HepG2 (cell line): ENCODE measurements at regions not wholly inside any gene's neighbourhood (a gene's known extent, or its start where the extent isn't known, plus 50 kb on each side); places are given as distances from the start of the nearest gene placed in this dataset. TPM values are rescaled to one million over a fixed set of nuclear protein-coding genes. Genes with fewer than 3 reads are reported as not detected.
A peak's percentile ranks its signal among the peaks of the same experiment; 100 is the strongest.

Experiments
- ATAC-seq: fragments of 200-7000 bp; cut with Tn5 transposase; 3 replicates; pipeline ENCODE4 v1.9.1; 2020; ENCODE audit warnings: mild to moderate bottlenecking, moderate library complexity
- BruUV-seq: library from RNA; stranded (reverse); fragments of 400-500 nt; replicated peaks from 2 replicates; lab custom pipeline; 2021; lab: Mats Ljungman, UMichigan
- CTCF ChIA-PET: fragments of 300-600 bp; formaldehyde crosslinking; extraction: SDS; loops from one replicate; lab custom pipeline; 2021; ENCODE audit warnings: low total read pairs, inconsistent platforms, low intra/inter-chr PET ratio; lab: Yijun Ruan, JAX
- POLR2A ChIA-PET: fragments of 350-600 bp; sonication (Branson Sonifier 250); formaldehyde crosslinking; loops from one replicate; lab custom pipeline; 2020; ENCODE audit warnings: antibody characterized with exemption, inconsistent platforms; lab: Yijun Ruan, JAX
- DNase-seq: peaks from one replicate; pipeline ENCODE4 v3.0.0-alpha.2; 2015; ENCODE audit warnings: low spot score
- FAIRE-seq: peaks from 3 replicates; lab custom pipeline; 2011; peaks lifted over from hg19 to GRCh38; lab: Jason Lieb, UNC
- H2AFZ ChIP-seq: one replicate; pipeline ENCODE4 v1.6.1; 2011; ENCODE audit warnings: low read length, inconsistent platforms
- H3K27ac ChIP-seq: fragments of 300-600 bp; 3 replicates; pipeline ENCODE4 v1.8.0; 2011; ENCODE audit warnings: mixed run types, mild to moderate bottlenecking, mixed read lengths, low read length, inconsistent platforms; ENCODE audit not compliant: insufficient read depth; ENCODE audit errors: extremely low read length
- H3K27me3 ChIP-seq, 2 experiments: fragments of 200-600 bp in 1 of 2; 2 replicates in 1 of 2; 3 replicates in 1 of 2; pipeline versions ENCODE4 v1.6.0 to v1.8.0; 2011; ENCODE audit warnings: low read length in 2 of 2, mild to moderate bottlenecking in 2 of 2, moderate library complexity in 2 of 2, inconsistent platforms in 1 of 2; ENCODE audit not compliant: insufficient read depth in 2 of 2, control insufficient read depth in 1 of 2
- H3K36me3 ChIP-seq, 2 experiments: fragments of 200-600 bp in 1 of 2; replicated peaks in 1 of 2; 2 replicates in 1 of 2; 3 replicates in 1 of 2; pipeline versions ENCODE4 v1.5.1 to v1.8.0; 2011; ENCODE audit warnings: low read length in 2 of 2, inconsistent platforms in 1 of 2; ENCODE audit not compliant: insufficient read depth in 2 of 2, control insufficient read depth in 1 of 2
- H3K4me1 ChIP-seq: 2 replicates; pipeline ENCODE4 v1.5.1; 2012; ENCODE audit warnings: low read length, inconsistent platforms; ENCODE audit not compliant: insufficient read depth
- H3K4me2 ChIP-seq: 2 replicates; pipeline ENCODE4 v1.6.0; 2011; ENCODE audit warnings: low read depth, low read length, inconsistent platforms
- H3K4me3 ChIP-seq, 3 experiments: fragments of 200-600 bp in 1 of 3; sonication (generic), shearing (Covaris generic) in 1 of 3; replicated peaks in 1 of 3; 2 replicates each; pipeline ENCODE4 v1.5.1; 2011 to 2016; ENCODE audit warnings: low read length in 3 of 3, inconsistent platforms in 2 of 3, low read depth in 2 of 3, mild to moderate bottlenecking in 2 of 3, control low read depth in 1 of 3, mixed read lengths in 1 of 3; ENCODE audit not compliant: insufficient read depth in 1 of 3
- H3K79me2 ChIP-seq: one replicate; pipeline ENCODE4 v1.6.1; 2011; ENCODE audit warnings: low read length, inconsistent platforms; ENCODE audit not compliant: insufficient read depth
- H3K9ac ChIP-seq: 2 replicates; pipeline ENCODE4 v1.6.0; 2011; ENCODE audit warnings: mild to moderate bottlenecking, low read depth, low read length, inconsistent platforms; ENCODE audit not compliant: insufficient read depth
- H3K9me3 ChIP-seq: 2 replicates; pipeline ENCODE4 v1.5.1; 2012; ENCODE audit warnings: mild to moderate bottlenecking, low read length
- H4K20me1 ChIP-seq: 2 replicates; pipeline ENCODE4 v1.6.0; 2011; ENCODE audit warnings: inconsistent platforms, mild to moderate bottlenecking, low read length, moderate library complexity; ENCODE audit not compliant: insufficient read depth
- ARNTL ChIP-seq: sonication (generic); formaldehyde crosslinking; IDR thresholded peaks from 2 replicates; pipeline ENCODE4 v1.4.0; 2020; ENCODE audit warnings: mild to moderate bottlenecking, missing genetic modification reagents
- HNRNPK ChIP-seq: fragments of 200-400 bp; formaldehyde crosslinking; IDR thresholded peaks from 2 replicates; pipeline ENCODE4 v1.6.1; 2018; ENCODE audit warnings: low read length, low read depth, moderate library complexity, mild to moderate bottlenecking; ENCODE audit not compliant: poor library complexity, severe bottlenecking
- JARID2 ChIP-seq: sonication (generic); formaldehyde crosslinking; IDR thresholded peaks from 2 replicates; pipeline ENCODE4 v1.8.1; 2023; ENCODE audit warnings: missing genetic modification reagents, inconsistent platforms; ENCODE audit not compliant: insufficient replicate concordance
- ONECUT2 ChIP-seq: sonication (generic); formaldehyde crosslinking; IDR thresholded peaks from 2 replicates; pipeline ENCODE4 v1.4.0; 2020; ENCODE audit warnings: missing genetic modification reagents
- RXRA ChIP-seq: sonication (generic); formaldehyde crosslinking; IDR thresholded peaks from 2 replicates; pipeline ENCODE4 v1.5.1; 2020; ENCODE audit warnings: missing genetic modification reagents
- SALL1 ChIP-seq: sonication (generic); formaldehyde crosslinking; IDR thresholded peaks from 2 replicates; pipeline ENCODE4 v1.8.0; 2022; ENCODE audit warnings: mild to moderate bottlenecking, missing genetic modification reagents
- SMC3 ChIP-seq: IDR thresholded peaks from 2 replicates; pipeline ENCODE4 v1.6.1; 2011; ENCODE audit warnings: low read length, improper control_type of control experiment
- SRF ChIP-seq: IDR thresholded peaks from 2 replicates; pipeline ENCODE4 v1.6.1; 2011; ENCODE audit warnings: mild to moderate bottlenecking, low read depth, low read length, moderate library complexity
- SYNCRIP ChIP-seq: fragments of 200-400 bp; formaldehyde crosslinking; IDR thresholded peaks from 2 replicates; pipeline ENCODE4 v1.6.1; 2018; ENCODE audit warnings: mild to moderate bottlenecking, low read depth, low read length; ENCODE audit not compliant: insufficient read depth
- U2AF2 ChIP-seq: fragments of 200-400 bp; formaldehyde crosslinking; IDR thresholded peaks from 2 replicates; pipeline ENCODE4 v1.6.1; 2017; ENCODE audit warnings: low read depth, mild to moderate bottlenecking, low read length
- ZFYVE20 ChIP-seq: sonication (generic); formaldehyde crosslinking; IDR thresholded peaks from 2 replicates; pipeline ENCODE4 v1.8.0; 2023; ENCODE audit warnings: low read depth, mild to moderate bottlenecking, moderate library complexity, missing genetic modification reagents, borderline replicate concordance
- WGBS: methylation state at CpG from one replicate; pipeline ENCODE4 v1.1.6; 2017; ENCODE audit warnings: low lambda C conversion rate; 5-methylcytosine and 5-hydroxymethylcytosine counted together
- in situ Hi-C: cut with HindIII; loops from 2 replicates; pipeline ENCODE4 v1.10.0; 2017; ENCODE audit warnings: low pct_unique_long_range_greater_than_20kb; ENCODE audit not compliant: extremely low pct_ligation_motif_present
- intact Hi-C: fragments of 100-400 bp; cut with micrococcal nuclease; formaldehyde crosslinking; loops from one replicate; pipeline ENCODE4 v1.10.0; 2022; ENCODE audit not compliant: unreplicated experiment
- microRNA-seq: library from miRNA; unstranded; fragments of <30 nt; microRNA quantifications from one replicate; pipeline ENCODE4, GENCODE V29; 2020
- small RNA-seq, 3 experiments: library from RNA; depleted of rRNA; stranded (forward); fragments of <200 nt; gene quantifications; one replicate each; pipeline ENCODE3, GENCODE V24; 2012; ENCODE audit warnings: low read depth in 2 of 3, low replicate concordance in 1 of 3; ENCODE audit not compliant: insufficient read length in 3 of 3, insufficient read depth in 2 of 3
- TF ChIP-seq, protein P1 (sequence below): sonication (generic); formaldehyde crosslinking; IDR thresholded peaks from 2 replicates; pipeline ENCODE4 v1.4.0; 2020; ENCODE audit warnings: missing genetic modification reagents, borderline replicate concordance

DNA sequence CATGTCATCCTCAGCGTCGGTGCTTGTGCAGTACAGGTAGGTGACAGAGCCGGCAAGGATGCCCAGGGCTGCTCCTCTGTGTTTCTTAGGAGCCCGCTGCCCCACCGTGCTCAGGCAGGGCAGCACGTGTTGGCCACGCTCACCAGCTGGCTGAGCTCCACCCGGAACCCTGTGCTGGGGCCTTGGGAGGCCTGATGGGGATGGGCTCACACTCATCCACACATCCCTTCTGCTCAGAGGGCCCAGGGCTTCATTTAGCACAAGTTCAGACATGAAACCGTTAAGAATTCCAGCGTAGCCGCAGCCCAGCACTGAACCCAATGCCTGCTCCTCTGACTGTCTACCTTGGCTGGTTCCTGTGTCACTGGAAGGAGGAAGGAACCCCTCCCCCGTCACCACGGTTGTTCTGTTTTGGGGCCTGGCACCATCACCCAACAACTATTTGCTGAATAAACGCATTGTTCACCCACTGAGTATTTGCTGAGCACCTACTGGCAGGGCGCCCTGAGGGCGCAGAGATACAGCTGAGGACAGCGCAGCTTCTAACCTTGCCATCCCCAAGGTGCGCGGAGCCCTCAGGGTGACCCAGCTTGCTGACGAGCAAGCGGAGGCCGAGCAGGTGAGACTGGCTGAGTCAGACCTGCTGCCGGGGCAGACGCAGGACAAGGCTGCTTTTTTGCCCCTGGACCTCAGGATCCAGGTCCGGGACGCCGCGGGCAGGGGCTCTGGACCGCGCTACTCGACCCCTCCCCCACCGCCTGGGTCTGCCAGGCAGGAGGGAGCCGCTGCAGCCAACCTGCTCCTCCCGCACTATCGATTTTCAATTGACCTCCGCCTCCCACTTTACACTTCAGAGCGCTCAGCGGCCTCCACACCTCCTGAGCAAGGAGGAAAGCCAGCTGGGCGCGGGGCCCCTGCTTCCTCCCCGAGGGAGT lies 50.6 kb upstream of the RET start:
- ATAC-seq (peak; percentile 66), DNase-seq (no peak), FAIRE-seq (no peak)
- no peaks in the 10 kb centered on the region for H3K36me3 ChIP-seq
- H3K4me2 ChIP-seq, result no peak overlapping the region
- no peak for TF ChIP-seq SRF
- TF ChIP-seq ARNTL, result no peak
- no peak for TF ChIP-seq U2AF2
- no peak for TF ChIP-seq RXRA (CRISPR knock-in tag)
- TF ChIP-seq SMC3, result no peak
- no peak for TF ChIP-seq HNRNPK
- TF ChIP-seq JARID2, result no peak
- TF ChIP-seq ONECUT2 (CRISPR knock-in tag), result peak; percentile 92
- TF ChIP-seq, protein P1, sequence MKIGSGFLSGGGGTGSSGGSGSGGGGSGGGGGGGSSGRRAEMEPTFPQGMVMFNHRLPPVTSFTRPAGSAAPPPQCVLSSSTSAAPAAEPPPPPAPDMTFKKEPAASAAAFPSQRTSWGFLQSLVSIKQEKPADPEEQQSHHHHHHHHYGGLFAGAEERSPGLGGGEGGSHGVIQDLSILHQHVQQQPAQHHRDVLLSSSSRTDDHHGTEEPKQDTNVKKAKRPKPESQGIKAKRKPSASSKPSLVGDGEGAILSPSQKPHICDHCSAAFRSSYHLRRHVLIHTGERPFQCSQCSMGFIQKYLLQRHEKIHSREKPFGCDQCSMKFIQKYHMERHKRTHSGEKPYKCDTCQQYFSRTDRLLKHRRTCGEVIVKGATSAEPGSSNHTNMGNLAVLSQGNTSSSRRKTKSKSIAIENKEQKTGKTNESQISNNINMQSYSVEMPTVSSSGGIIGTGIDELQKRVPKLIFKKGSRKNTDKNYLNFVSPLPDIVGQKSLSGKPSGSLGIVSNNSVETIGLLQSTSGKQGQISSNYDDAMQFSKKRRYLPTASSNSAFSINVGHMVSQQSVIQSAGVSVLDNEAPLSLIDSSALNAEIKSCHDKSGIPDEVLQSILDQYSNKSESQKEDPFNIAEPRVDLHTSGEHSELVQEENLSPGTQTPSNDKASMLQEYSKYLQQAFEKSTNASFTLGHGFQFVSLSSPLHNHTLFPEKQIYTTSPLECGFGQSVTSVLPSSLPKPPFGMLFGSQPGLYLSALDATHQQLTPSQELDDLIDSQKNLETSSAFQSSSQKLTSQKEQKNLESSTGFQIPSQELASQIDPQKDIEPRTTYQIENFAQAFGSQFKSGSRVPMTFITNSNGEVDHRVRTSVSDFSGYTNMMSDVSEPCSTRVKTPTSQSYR (CRISPR knock-in tag), result 0 out of 2 replicates have a peak, but pooled peaks have one; percentile 49
- TF ChIP-seq ZFYVE20, result no peak
- TF ChIP-seq SALL1 (CRISPR knock-in tag), result no peak
- no peak for TF ChIP-seq SYNCRIP
- no peak overlapping the region for H2AFZ ChIP-seq
- BruUV-seq, result no TSS peak
- H3K9me3 ChIP-seq, result no peaks in the 10 kb centered on the region
- ChIA-PET POLR2A (no interaction called here), CTCF (no interaction called here)
- no peak overlapping the region for H3K4me3 ChIP-seq
- H3K27ac ChIP-seq, result no peak overlapping the region
- no peaks in the 10 kb centered on the region for H3K4me1 ChIP-seq
- no peaks in the 10 kb centered on the region for H4K20me1 ChIP-seq
- 13% methylated on average over 27 of the region's 41 CpGs for WGBS
- H3K9ac ChIP-seq, result no peak overlapping the region
- H3K27me3 ChIP-seq, result peaks cover 10 to 40% of the 10 kb centered on the region in 2 experiments
- intact Hi-C loops, result no loop called here
- in situ Hi-C loops, result no loop called here
- H3K79me2 ChIP-seq, result no peaks in the 10 kb centered on the region

Small RNAs in the stretch of these regions (microRNA-seq; reads per million reads assigned to microRNA genes)
- not detected for gene MIR5100

Small RNAs in the stretch of these regions (small RNA-seq; reads per million reads assigned to genes)
- gene MIR5100, result 0.20 to 66.7 (median 21.8) reads per million in 3 experiments
